HG03378 (cell line): ENCODE measurements at regions not wholly inside any gene's neighbourhood (a gene's known extent, or its start where the extent isn't known, plus 50 kb on each side); places are given as distances from the start of the nearest gene placed in this dataset.
"Not testable (repeated sequence)": the region's sequence is repeated elsewhere in the genome, so short reads cannot be mapped to it uniquely, and the experiment has no call there.

Experiments
- ATAC-seq: cut with Tn5 transposase; IDR thresholded peaks from one replicate; pipeline ENCODE4 v1.9.1; 2021; ENCODE audit warnings: mild to moderate bottlenecking, moderate library complexity; ENCODE audit not compliant: unreplicated experiment

- not testable (repeated sequence) for ATAC-seq
Measured at GRCh38 chr16:88199296-88200153, 183.2 kb upstream of the ZNF469 start.

- ATAC-seq = not testable (repeated sequence)
Measured at GRCh38 chr16:88200154-88200895, 182.4 kb upstream of the ZNF469 start.

- no peak for ATAC-seq
Measured at GRCh38 chr16:88200896-88201185, 181.9 kb upstream of the ZNF469 start.

- not testable (repeated sequence) for ATAC-seq
Measured at GRCh38 chr16:88201611-88202010, 181.1 kb upstream of the ZNF469 start.

GRCh38 chr16:88202207-88202745 lies 180.5 kb upstream of the ZNF469 start:
- no peak for ATAC-seq

- ATAC-seq = not testable (repeated sequence)
Measured at GRCh38 chr16:88202856-88203681, 179.7 kb upstream of the ZNF469 start.

- not testable (repeated sequence) for ATAC-seq
Measured at GRCh38 chr16:88204131-88205110, 178.3 kb upstream of the ZNF469 start.

- not testable (repeated sequence) for ATAC-seq
Measured at GRCh38 chr16:88205482-88205881, 177.3 kb upstream of the ZNF469 start.

- not testable (repeated sequence) for ATAC-seq
Measured at GRCh38 chr16:88206006-88206405, 176.8 kb upstream of the ZNF469 start.

- not testable (repeated sequence) for ATAC-seq
Measured at GRCh38 chr16:88206516-88206915, 176.2 kb upstream of the ZNF469 start.

GRCh38 chr16:88208112-88208511 lies 174.6 kb upstream of the ZNF469 start:
- ATAC-seq = no peak

GRCh38 chr16:88208776-88209175 lies 174.0 kb upstream of the ZNF469 start:
- ATAC-seq = not testable (repeated sequence)

GRCh38 chr16:88209579-88209978 lies 173.2 kb upstream of the ZNF469 start:
- not testable (repeated sequence) for ATAC-seq

GRCh38 chr16:88213937-88214336 lies 168.8 kb upstream of the ZNF469 start:
- ATAC-seq = not testable (repeated sequence)

- not testable (repeated sequence) for ATAC-seq
Measured at GRCh38 chr16:88221001-88221761, 161.6 kb upstream of the ZNF469 start.

- ATAC-seq = not testable (repeated sequence)
Measured at GRCh38 chr16:88223696-88224095, 159.1 kb upstream of the ZNF469 start.

- not testable (repeated sequence) for ATAC-seq
Measured at GRCh38 chr16:88224131-88224898, 158.4 kb upstream of the ZNF469 start.

- not testable (repeated sequence) for ATAC-seq
Measured at GRCh38 chr16:88225640-88226230, 157.0 kb upstream of the ZNF469 start.
